ENCODE measurements at regions not wholly inside any gene's neighbourhood (a gene's known extent, or its start where the extent isn't known, plus 50 kb on each side); places are given as distances from the start of the nearest gene placed in this dataset.
A peak's percentile ranks its signal among the peaks of the same experiment; 100 is the strongest.

DNA sequence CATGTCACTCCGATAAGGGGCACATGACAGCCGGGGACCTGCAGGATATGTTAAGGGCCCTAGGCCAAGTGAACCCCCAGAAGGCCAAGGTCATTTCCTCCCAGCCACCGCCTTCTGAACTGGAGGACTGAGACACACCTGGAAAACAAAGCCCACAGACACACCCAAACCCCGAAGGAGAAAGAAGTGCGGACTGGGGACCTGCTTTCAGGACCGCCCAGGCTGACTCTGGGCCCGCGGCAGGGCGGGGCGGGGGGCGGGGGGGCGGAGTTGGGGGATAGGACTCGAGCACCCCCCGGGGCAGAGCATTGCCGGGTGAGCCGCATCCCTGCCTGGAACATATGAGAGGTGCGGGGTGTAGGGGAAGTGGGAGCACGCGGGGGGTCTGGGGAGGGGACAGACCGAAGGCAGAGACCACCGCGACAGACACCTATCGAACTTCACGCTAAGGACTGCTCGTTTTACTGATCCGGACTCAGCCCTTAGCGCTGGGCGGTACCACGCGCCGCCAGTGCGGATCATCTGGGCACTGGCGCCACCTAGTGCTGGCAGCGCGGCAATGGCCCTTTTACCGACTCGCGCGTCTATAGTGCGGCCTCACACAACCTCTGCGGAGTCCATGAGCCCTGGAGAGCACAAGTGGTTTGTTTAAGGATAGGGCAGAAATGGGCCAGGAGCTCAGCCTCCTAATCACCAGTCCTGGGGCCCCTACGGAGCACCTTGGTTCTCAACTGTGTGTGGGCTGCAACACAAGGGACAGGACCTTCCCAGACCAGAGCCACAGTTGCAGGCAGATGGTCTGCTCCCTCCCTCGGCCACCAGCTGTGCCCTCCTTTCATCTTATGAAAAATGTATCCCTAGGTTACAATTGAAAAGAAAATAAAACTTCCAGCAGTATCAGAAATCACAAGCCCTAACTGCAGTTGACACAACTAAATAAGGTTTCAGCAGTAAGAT, 157.6 kb downstream of the HERPUD2 start:
- DNase-seq (ENCODE audit: low spot score): peak; percentile 53
- no peak for FAIRE-seq

- DNase-seq (ENCODE audit: low spot score) (no peak), FAIRE-seq (no peak)
These were observed 158.5 kb downstream of the HERPUD2 start for GRCh38 chr7:35536396-35536826.

GRCh38 chr7:35533902-35534301, 161.0 kb downstream of the HERPUD2 start:
- FAIRE-seq: no peak
- no peak for DNase-seq (ENCODE audit: low spot score)

GRCh38 chr7:35530124-35531109, 164.5 kb downstream of the HERPUD2 start:
- no peak for FAIRE-seq
- DNase-seq (ENCODE audit: low spot score): no peak

DNA sequence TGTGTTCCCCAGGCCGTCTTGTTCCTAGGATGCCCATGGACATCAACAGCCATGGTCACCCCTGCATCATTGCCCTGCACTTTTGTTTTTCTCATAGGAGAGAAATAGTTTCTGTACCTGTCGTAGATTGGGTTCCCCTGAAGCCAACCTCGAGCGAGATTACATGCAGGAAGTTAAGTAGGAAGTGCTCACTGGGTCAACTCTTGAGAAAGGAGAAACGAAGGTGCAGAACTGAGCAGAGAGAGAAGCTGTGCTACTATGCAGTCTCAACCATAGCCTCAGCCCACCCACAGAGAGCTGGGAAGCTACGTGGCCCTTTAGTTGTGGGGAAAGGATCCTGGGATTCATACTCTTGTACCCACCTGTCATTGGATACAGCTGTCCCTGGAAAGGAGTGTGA, 165.2 kb downstream of the HERPUD2 start:
- no peak for DNase-seq (ENCODE audit: low spot score)
- no peak for FAIRE-seq

- FAIRE-seq (no peak), DNase-seq (ENCODE audit: low spot score) (no peak)
These were observed 166.5 kb downstream of the HERPUD2 start for GRCh38 chr7:35528381-35528977.

DNA sequence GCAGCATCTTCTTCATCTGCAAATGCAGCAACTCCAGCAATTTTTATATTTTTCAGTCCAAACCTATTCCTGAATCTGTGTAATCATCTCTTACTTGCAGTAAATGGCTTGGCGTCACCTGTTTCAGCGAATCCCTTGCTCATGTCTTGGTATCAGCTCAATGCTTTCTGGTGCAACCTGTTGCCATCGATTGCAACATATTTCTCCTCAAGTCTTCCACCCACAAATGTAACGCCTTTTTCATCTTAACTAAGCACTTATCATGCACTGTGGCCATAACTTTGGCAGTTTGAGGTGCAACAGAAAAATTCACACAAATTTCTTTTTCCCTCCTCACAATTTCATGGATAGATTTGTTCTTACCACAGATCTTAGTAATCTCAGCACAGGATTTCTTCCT, 168.3 kb downstream of the HERPUD2 start:
- no peak for FAIRE-seq

GRCh38 chr7:35524112-35524804, 170.7 kb downstream of the HERPUD2 start:
- no peak for DNase-seq (ENCODE audit: low spot score)
- no peak for FAIRE-seq

More for the DNA sequence above, 168.3 kb downstream of the HERPUD2 start:
- DNase-seq (ENCODE audit: low spot score): no peak

- no peak for FAIRE-seq
- no peak for DNase-seq (ENCODE audit: low spot score)
These were observed 171.6 kb downstream of the HERPUD2 start for GRCh38 chr7:35523292-35523691.

DNA sequence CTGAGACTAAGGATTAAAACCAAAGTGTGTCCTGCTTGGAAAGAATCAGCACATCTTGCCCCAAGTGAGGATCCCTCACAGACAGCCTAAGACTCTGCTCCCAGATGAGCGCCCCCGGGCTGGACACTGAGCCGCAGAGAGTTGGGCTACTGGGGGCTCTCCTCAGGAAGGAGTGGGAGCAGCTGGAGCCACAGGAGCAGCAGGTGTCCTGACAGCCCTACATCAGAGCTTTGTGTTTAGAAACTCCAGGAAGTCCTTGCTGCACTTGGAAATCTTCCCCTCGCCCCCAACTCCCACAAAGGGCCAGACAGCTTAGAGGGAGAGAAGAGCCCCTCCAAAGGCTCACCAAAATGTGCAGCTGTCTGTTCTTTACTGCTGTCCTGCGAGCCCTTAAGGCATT, 172.2 kb downstream of the HERPUD2 start:
- no peak for FAIRE-seq

DNA sequence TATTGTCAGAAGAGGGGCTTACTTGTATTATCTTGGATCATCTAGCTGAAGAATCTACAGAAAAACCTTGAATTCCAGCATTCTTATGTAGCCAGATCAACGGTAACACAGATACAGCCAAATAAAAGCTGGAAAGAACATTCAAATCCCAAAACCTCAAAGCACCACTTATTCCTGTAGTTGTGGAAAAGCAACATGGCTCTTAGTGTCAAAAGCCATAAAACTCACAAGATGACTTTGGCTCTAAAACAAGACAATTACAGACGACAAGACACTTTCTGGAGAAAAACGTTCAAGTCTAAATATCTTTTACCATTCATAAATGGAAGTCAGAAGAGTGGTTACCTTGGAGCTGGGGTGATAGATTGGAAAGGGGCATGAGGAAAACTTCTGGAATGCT, 173.0 kb downstream of the HERPUD2 start:
- FAIRE-seq (no peak), DNase-seq (ENCODE audit: low spot score) (no peak)

More for the DNA sequence above, 172.2 kb downstream of the HERPUD2 start:
- DNase-seq (ENCODE audit: low spot score): no peak

DNA sequence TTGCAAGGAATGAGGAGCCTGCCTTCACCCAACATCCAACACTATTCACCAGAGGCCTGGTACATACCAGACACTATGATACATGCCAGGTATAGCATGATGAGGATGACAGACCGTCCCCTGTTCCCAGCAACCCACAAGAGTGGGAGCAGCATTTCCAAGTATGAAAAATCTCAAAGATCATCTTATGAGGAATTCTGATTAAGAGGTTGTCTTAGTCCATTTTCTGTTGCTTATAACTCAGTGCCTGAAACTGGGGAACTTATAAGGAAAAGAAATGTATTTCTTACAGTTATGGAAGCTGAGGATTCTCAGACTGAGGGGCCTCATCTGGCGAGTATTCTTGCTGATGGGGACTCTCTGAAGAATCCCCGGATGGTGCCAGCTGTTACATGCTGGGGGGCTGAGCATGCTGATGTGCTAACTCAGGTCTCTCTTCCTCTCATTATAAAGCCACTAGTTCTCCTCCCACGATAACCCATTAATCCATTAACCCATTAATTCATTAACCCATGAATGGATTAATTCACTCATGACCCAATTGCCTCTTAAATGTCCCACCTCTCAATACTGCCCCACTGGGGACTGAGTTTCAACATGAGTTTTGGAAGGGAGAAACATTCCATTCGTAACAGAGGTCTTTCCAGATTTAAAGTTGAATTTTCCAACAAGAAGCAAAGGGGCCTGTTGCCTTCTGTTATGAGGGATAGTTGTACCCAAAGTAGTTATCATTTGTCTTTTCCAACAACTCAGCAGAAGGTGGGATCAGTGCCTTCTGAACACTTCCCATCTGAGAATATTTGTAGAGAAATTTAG, 173.9 kb downstream of the HERPUD2 start:
- no peak for FAIRE-seq
- DNase-seq (ENCODE audit: low spot score): no peak

DNA sequence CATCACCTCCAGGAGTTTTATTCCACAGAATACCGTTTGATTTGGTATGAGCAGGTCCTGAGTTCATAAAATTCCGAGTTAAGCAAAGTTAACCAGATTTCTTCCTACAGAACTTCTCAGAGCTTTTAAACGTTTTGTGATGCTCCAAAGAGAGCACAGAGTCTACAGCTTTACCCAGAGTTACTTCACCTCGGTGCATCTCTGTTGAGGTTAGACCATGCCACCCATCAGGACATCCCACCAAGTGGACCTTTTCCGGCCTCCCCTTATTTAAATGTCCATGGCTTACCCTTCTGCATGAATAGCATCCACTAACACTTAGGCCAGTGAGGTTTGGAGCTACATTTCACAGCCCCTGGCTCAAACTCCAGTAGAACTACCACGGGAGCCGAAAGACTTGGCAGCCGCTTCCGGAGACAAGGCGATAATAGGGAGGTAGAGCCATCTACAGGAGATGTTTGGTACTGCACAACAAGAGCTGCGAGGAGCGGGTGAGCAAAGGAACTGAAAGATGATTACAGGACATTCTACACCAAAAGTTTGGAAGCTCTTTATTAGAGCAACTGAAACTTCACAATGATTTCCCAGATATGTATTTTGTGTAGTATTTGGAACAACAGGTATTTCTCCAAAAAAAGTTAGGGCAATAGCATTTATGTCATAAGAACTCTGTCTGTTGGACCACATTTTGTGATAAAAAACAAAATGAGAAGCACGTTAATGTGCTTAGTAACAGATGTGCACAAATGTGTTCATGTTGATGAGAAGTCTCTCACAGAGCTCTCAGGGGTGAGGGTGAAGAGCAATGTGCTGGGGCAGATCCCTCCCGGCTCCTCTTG, 174.7 kb downstream of the HERPUD2 start:
- DNase-seq (ENCODE audit: low spot score): peak; percentile 42
- FAIRE-seq: peak; percentile 57

DNA sequence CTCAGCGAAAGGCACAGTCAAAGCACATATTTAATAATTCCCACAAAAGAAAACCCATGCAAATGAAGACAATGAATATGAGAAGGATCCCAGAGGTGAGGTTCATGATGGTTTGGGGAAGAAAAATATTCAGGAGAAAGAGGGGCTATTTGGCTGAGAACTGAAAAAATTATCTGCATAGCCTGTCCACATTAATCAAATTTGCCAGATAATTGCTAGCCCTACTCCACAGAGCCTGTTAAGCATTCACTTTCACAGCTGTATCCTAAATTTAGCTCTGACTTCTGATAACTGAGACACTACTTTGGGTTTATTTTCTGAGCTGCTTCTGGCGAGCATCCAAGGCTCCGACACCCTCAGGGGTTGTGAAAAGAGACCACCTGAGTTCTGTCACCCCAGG, 176.2 kb downstream of the HERPUD2 start:
- FAIRE-seq: no peak
- no peak for DNase-seq (ENCODE audit: low spot score)

GRCh38 chr7:35516498-35516897, 178.4 kb downstream of the HERPUD2 start:
- DNase-seq (ENCODE audit: low spot score) (no peak), FAIRE-seq (no peak)

GRCh38 chr7:35513828-35514227, 181.1 kb downstream of the HERPUD2 start:
- no peak for DNase-seq (ENCODE audit: low spot score)
- FAIRE-seq: no peak

- FAIRE-seq (no peak), DNase-seq (ENCODE audit: low spot score) (no peak)
These were observed 181.7 kb downstream of the HERPUD2 start for GRCh38 chr7:35513195-35513594.

DNA sequence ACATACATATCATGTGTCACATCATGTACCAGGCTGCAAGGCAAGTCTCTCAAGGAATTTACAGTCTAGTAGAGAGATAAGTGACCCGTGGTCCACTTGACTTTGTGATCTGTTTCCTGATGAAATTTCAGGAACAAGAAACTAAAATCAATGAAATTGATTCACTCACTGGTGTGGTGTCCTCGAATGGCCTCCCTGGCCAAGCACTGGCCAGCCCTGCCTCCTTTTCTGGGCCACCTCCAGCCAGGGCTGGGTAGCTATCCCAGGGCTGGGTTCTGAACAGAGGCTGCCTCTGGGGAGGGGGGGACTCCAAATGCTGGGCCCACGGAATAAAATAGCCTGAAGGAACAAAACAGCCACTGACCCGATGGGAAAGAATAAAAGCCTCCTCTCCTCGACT, 182.2 kb downstream of the HERPUD2 start:
- FAIRE-seq (no peak), DNase-seq (ENCODE audit: low spot score) (no peak)

Data from RCC 7860 (cell line).